ENCODE measurements at regions not wholly inside any gene's neighbourhood (a gene's known extent, or its start where the extent isn't known, plus 50 kb on each side); places are given as distances from the start of the nearest gene placed in this dataset.

DNA sequence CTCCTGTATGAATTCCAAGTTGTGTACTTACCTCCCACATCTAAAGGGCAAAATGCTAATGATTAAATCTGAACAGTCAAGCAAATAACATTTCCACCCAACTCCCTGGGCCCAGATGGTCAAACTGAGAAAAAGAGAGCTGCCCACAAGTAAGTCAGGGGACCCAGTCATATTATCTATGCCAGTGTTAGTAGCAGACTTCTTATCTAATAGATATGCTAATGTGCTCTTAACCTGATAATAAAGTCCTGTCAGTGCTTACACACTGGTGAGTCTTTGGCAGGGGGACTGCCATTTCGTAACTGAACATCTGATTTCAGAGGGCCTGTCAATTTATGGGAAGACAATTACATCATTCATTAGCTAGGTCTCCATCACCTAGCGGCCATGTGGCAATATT is 292.3 kb upstream of the WWC1 start:
- no peak for DNase-seq (ENCODE audit: low spot score)
- Histone ChIP-seq H3K27ac (ENCODE audit: low read depth, low read length, poor library complexity, severe bottlenecking) (no peak overlapping the region), H4K20me1 (ENCODE audit: insufficient read depth, low read length) (no peaks in the 10 kb centered on the region), H3K79me2 (ENCODE audit: insufficient read depth, low read depth, low read length) (no peaks in the 10 kb centered on the region), H2AFZ (ENCODE audit: low read length) (no peak overlapping the region), H3K9me3 (ENCODE audit: low read length) (no peaks in the 10 kb centered on the region), H3K4me1 (ENCODE audit: insufficient read depth, low read length, poor library complexity, severe bottlenecking) (no peaks in the 10 kb centered on the region), H3K9me2 (ENCODE audit: insufficient read depth, low read length) (no peaks in the 10 kb centered on the region), H3K4me2 (ENCODE audit: low read length) (no peak overlapping the region), H3K4me3 (ENCODE audit: low read depth, low read length, poor library complexity, severe bottlenecking) (no peak overlapping the region), H3K36me3 (ENCODE audit: insufficient read depth, low read length) (no peaks in the 10 kb centered on the region)
- intact Hi-C loops (cut with micrococcal nuclease; ENCODE audit: unreplicated experiment): no loop called here
- CTCF ChIA-PET (ENCODE audit: unreplicated experiment): no interaction called here
- BruUV-seq (replicated peaks): no TSS peak
- TF ChIP-seq CTCF (conservative IDR thresholded peaks at IDR 0.05; ENCODE audit: low read length) (no peak), EZH2phosphoT487 (IDR thresholded peaks at IDR 0.05; ENCODE audit: borderline replicate concordance, low read depth, low read length) (no peak)
- POLR2A ChIA-PET: no interaction called here

DNA sequence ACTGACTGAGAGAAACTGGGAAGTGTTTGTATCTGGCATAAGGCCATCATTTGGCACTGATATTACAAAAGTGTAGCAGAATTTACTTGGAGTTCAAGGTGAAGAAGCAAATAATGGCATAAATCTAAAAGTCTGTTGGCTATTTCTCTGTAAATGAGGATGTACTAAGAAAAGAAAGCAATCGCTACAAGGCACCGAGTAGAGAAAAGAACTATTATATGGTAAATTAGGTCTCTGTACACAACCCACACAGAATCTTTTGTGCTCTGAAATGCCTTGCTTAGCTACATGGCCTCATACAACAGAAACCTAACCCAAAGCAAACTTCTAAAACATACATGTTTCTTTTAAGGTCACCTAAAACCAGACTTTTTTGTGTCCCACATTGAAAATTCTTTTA is 290.1 kb upstream of the WWC1 start:
- no peak overlapping the region for H3K4me2 ChIP-seq (ENCODE audit: low read length)
- no peak overlapping the region for H3K4me3 ChIP-seq (ENCODE audit: low read depth, low read length, poor library complexity, severe bottlenecking)
- no peaks in the 10 kb centered on the region for H3K9me3 ChIP-seq (ENCODE audit: low read length)

DNA sequence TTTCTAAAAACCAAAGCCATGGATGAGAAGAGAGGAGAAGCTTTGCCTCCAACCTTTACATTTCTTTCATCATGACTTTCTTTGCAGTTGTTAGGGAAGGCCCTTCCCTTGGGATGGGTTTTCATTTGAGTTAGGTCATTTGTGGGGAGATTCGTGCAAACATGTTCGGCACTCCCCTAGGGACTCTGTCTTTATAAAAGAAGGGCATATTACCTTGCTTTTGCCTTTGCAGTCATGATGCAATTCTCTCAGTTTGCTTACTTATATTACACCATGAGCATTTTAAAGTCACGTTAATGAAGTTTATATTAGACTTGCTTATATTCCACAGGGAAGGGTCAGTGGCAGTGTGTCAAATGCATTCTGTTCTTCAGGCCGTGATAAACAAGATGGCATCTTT is 289.3 kb upstream of the WWC1 start:
- intact Hi-C loops (cut with micrococcal nuclease; ENCODE audit: unreplicated experiment): no loop called here
- ChIA-PET CTCF (ENCODE audit: unreplicated experiment) (no interaction called here), POLR2A (no interaction called here)
- DNase-seq (ENCODE audit: low spot score): no peak
- Histone ChIP-seq H3K79me2 (ENCODE audit: insufficient read depth, low read depth, low read length) (no peaks in the 10 kb centered on the region), H3K27ac (ENCODE audit: low read depth, low read length, poor library complexity, severe bottlenecking) (no peak overlapping the region), H3K4me3 (ENCODE audit: low read depth, low read length, poor library complexity, severe bottlenecking) (no peak overlapping the region), H3K4me2 (ENCODE audit: low read length) (no peak overlapping the region), H4K20me1 (ENCODE audit: insufficient read depth, low read length) (no peaks in the 10 kb centered on the region), H3K36me3 (ENCODE audit: insufficient read depth, low read length) (no peaks in the 10 kb centered on the region), H3K9me2 (ENCODE audit: insufficient read depth, low read length) (no peaks in the 10 kb centered on the region), H3K4me1 (ENCODE audit: insufficient read depth, low read length, poor library complexity, severe bottlenecking) (no peaks in the 10 kb centered on the region), H2AFZ (ENCODE audit: low read length) (no peak overlapping the region), H3K9me3 (ENCODE audit: low read length) (no peaks in the 10 kb centered on the region)
- no TSS peak for BruUV-seq (replicated peaks)
- no peak for TF ChIP-seq EZH2phosphoT487 (IDR thresholded peaks at IDR 0.05; ENCODE audit: borderline replicate concordance, low read depth, low read length)
- no peak for TF ChIP-seq CTCF (conservative IDR thresholded peaks at IDR 0.05; ENCODE audit: low read length)

More for the DNA sequence above, 290.1 kb upstream of the WWC1 start:
- BruUV-seq (replicated peaks): no TSS peak
- H2AFZ ChIP-seq (ENCODE audit: low read length): no peak overlapping the region
- no peaks in the 10 kb centered on the region for H3K9me2 ChIP-seq (ENCODE audit: insufficient read depth, low read length)
- ChIA-PET POLR2A (interaction anchor here (0.7 kb wide), 1 partner anchor 278 kb away, joined by 3 read pairs; no protein-coding TSS in a partner anchor), CTCF (ENCODE audit: unreplicated experiment) (no interaction called here)
- intact Hi-C loops (cut with micrococcal nuclease; ENCODE audit: unreplicated experiment): no loop called here
- no peaks in the 10 kb centered on the region for H3K36me3 ChIP-seq (ENCODE audit: insufficient read depth, low read length)
- TF ChIP-seq CTCF (conservative IDR thresholded peaks at IDR 0.05; ENCODE audit: low read length) (no peak), EZH2phosphoT487 (IDR thresholded peaks at IDR 0.05; ENCODE audit: borderline replicate concordance, low read depth, low read length) (no peak)
- no peaks in the 10 kb centered on the region for H3K79me2 ChIP-seq (ENCODE audit: insufficient read depth, low read depth, low read length)
- H3K27ac ChIP-seq (ENCODE audit: low read depth, low read length, poor library complexity, severe bottlenecking): no peak overlapping the region
- no peaks in the 10 kb centered on the region for H3K4me1 ChIP-seq (ENCODE audit: insufficient read depth, low read length, poor library complexity, severe bottlenecking)
- DNase-seq (ENCODE audit: low spot score): no peak
- H4K20me1 ChIP-seq (ENCODE audit: insufficient read depth, low read length): no peaks in the 10 kb centered on the region
